HL-60 (cell line): ENCODE measurements at regions not wholly inside any gene's neighbourhood (a gene's known extent, or its start where the extent isn't known, plus 50 kb on each side); places are given as distances from the start of the nearest gene placed in this dataset.

Experiments
- CTCF ChIP-seq: IDR thresholded peaks from one replicate; pipeline ENCODE4 v1.5.1; 2011; ENCODE audit warnings: low read length, control low read depth, inconsistent platforms; ENCODE audit not compliant: insufficient read depth
- POLR2AphosphoS5 ChIP-seq: IDR thresholded peaks from 2 replicates; pipeline ENCODE4 v1.6.1; 2012; ENCODE audit warnings: low read depth
- REST ChIP-seq: IDR thresholded peaks from 2 replicates; pipeline ENCODE4 v1.6.1; 2012; ENCODE audit warnings: low read depth; ENCODE audit not compliant: insufficient replicate concordance
- SPI1 ChIP-seq: IDR thresholded peaks from 2 replicates; pipeline ENCODE4 v1.6.1; 2012; ENCODE audit warnings: low read depth, mild to moderate bottlenecking, borderline replicate concordance

GRCh38 chrX:95484781-95485180, 1199.9 kb upstream of the DIAPH2 start:
- no peak for TF ChIP-seq CTCF
- TF ChIP-seq REST = no peak
- no peak for TF ChIP-seq POLR2AphosphoS5
- no peak for TF ChIP-seq SPI1
